OCI-LY7 (cell line): ENCODE measurements at regions not wholly inside any gene's neighbourhood (a gene's known extent, or its start where the extent isn't known, plus 50 kb on each side); places are given as distances from the start of the nearest gene placed in this dataset.

Experiments
- BruUV-seq: library from RNA; stranded (reverse); fragments of 400-500 nt; replicated peaks from 2 replicates; lab custom pipeline; 2021; lab: Mats Ljungman, UMichigan
- CTCF ChIA-PET: fragments of 300-600 bp; sonication (Branson Sonifier 250); formaldehyde crosslinking; loops from one replicate; lab custom pipeline; 2022; ENCODE audit warnings: antibody characterized with exemption; ENCODE audit not compliant: unreplicated experiment; lab: Charles Lee
- POLR2A ChIA-PET: fragments of 300-600 bp; sonication (Branson Sonifier 250); formaldehyde crosslinking; loops from one replicate; lab custom pipeline; 2022; ENCODE audit warnings: antibody characterized with exemption; lab: Charles Lee
- DNase-seq: peaks from one replicate; pipeline ENCODE4 v3.0.0-alpha.2; 2015; ENCODE audit warnings: low spot score
- H2AFZ ChIP-seq: fragments of 200-600 bp; sonication (generic), shearing (Covaris generic); 2 replicates; pipeline ENCODE4 v1.6.1; 2014; ENCODE audit warnings: mild to moderate bottlenecking, antibody characterized with exemption, low read length, moderate library complexity
- H3K27ac ChIP-seq: fragments of 200-600 bp; sonication (generic); 2 replicates; pipeline ENCODE4 v1.5.1; 2014; ENCODE audit warnings: mixed run types, low read depth, mild to moderate bottlenecking, moderate library complexity, low read length, inconsistent platforms; ENCODE audit not compliant: poor library complexity, severe bottlenecking
- H3K36me3 ChIP-seq: fragments of 200-600 bp; sonication (generic); 2 replicates; pipeline ENCODE4 v1.6.1; 2014; ENCODE audit warnings: mild to moderate bottlenecking, antibody characterized with exemption, low read length, moderate library complexity, mixed read lengths; ENCODE audit not compliant: insufficient read depth
- H3K4me1 ChIP-seq: fragments of 200-600 bp; sonication (generic); 2 replicates; pipeline ENCODE4 v1.5.1; 2014; ENCODE audit warnings: mild to moderate bottlenecking, low read length; ENCODE audit not compliant: insufficient read depth, poor library complexity, severe bottlenecking
- H3K4me2 ChIP-seq: fragments of 200-600 bp; sonication (generic); 2 replicates; pipeline ENCODE4 v1.6.1; 2014; ENCODE audit warnings: mild to moderate bottlenecking, low read length
- H3K4me3 ChIP-seq: fragments of 200-600 bp; sonication (generic); 2 replicates; pipeline ENCODE4 v1.5.1; 2014; ENCODE audit warnings: mild to moderate bottlenecking, low read depth, low read length; ENCODE audit not compliant: poor library complexity, severe bottlenecking
- H3K79me2 ChIP-seq: fragments of 200-600 bp; sonication (generic); 2 replicates; pipeline ENCODE4 v1.6.1; 2016; ENCODE audit warnings: low read depth, mild to moderate bottlenecking, low read length, moderate library complexity, mixed read lengths; ENCODE audit not compliant: insufficient read depth
- H3K9me2 ChIP-seq: fragments of 200-600 bp; sonication (generic); 2 replicates; pipeline ENCODE4 v1.6.1; 2016; ENCODE audit warnings: mild to moderate bottlenecking, low read length, mixed read lengths; ENCODE audit not compliant: insufficient read depth
- H3K9me3 ChIP-seq: fragments of 200-600 bp; sonication (generic); 2 replicates; pipeline ENCODE4 v1.6.1; 2014; ENCODE audit warnings: mild to moderate bottlenecking, mixed run types, low read length, mixed read lengths
- H4K20me1 ChIP-seq: fragments of 200-600 bp; sonication (generic); 2 replicates; pipeline ENCODE4 v1.6.1; 2014; ENCODE audit warnings: mild to moderate bottlenecking, antibody characterized with exemption, low read length, moderate library complexity, mixed read lengths; ENCODE audit not compliant: insufficient read depth
- CTCF ChIP-seq: fragments of 200-600 bp; sonication (generic); conservative IDR thresholded peaks from 2 replicates; pipeline ENCODE4 v1.5.1; 2014; ENCODE audit warnings: mild to moderate bottlenecking, antibody characterized with exemption, low read length, moderate library complexity, mixed read lengths
- EZH2phosphoT487 ChIP-seq: fragments of 200-600 bp; sonication (generic); IDR thresholded peaks from 2 replicates; pipeline ENCODE4 v1.6.1; 2018; ENCODE audit warnings: low read depth, borderline replicate concordance, mild to moderate bottlenecking, mixed run types, antibody characterized with exemption, low read length, moderate library complexity, mixed read lengths
- intact Hi-C: fragments of 100-400 bp; cut with micrococcal nuclease; formaldehyde crosslinking; loops from one replicate; pipeline ENCODE4 v1.10.0; 2022; ENCODE audit not compliant: unreplicated experiment

DNA sequence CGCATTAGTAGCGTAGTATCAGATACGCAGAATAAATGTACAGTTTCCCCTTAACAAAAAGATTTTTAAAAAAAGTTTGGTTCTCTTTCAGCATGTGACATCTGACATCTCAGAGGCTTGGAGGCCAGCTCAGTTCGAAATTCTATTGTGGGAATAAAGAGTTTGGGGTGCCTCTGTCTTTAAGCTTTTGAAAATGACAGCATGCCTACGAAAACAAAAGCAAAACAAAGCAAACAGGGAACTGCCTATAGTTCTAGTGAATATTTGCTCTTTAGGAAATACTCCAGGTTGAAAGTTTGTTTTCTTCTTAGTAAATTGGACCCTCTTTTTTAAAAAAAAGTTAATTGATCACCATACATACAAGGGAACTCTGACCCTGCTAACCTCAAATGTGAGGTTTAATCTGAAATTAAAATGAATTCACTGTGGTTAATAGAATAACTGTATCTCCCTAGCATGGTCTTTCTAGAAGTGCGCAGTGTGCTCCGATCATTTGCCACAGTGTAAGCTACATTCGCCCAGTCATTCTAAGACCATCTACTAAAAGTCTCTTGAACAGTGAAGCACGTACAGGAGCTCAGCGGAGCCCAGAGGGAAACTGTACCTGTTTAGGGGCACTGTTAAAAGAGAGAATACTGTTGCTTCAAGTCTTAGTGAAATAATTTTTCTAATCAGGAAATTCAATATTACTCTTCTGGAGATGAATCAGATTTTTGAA, 347.0 kb upstream of the CDH2 start:
- Histone ChIP-seq H3K4me2 (no peak overlapping the region), H2AFZ (no peak overlapping the region), H3K4me3 (no peak overlapping the region), H3K36me3 (no peaks in the 10 kb centered on the region), H3K27ac (no peak overlapping the region), H4K20me1 (no peaks in the 10 kb centered on the region), H3K79me2 (no peaks in the 10 kb centered on the region), H3K9me2 (no peaks in the 10 kb centered on the region), H3K9me3 (no peaks in the 10 kb centered on the region), H3K4me1 (no peaks in the 10 kb centered on the region)
- no TSS peak for BruUV-seq
- intact Hi-C loops, result no loop called here
- no peak for DNase-seq
- ChIA-PET CTCF (interaction anchor here (0.5 kb wide), 1 partner anchor 110 kb away, joined by 3 read pairs; no protein-coding TSS in a partner anchor), POLR2A (no interaction called here)
- no peak for TF ChIP-seq EZH2phosphoT487
- TF ChIP-seq CTCF, result no peak

DNA sequence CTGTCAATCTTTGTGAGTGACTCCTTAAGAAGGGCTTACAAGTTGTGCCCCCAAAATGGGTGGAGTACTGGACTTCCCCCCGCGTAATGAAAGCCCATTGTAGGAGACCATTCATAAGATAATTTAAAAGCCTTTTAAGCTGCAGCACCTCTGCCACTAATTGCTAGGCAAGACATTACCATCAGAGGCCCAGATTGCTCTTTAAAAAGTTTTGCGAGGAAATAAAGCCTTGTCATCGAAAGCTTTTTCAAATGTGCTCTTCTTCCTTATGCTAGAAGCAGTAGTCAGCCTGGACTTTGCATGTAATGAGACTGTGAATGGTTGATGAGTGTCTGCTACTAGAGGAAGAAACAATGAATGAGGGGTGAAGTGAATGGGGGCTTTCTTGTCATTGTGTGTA, 345.3 kb upstream of the CDH2 start:
- no peak overlapping the region for H3K27ac ChIP-seq
- H3K4me3 ChIP-seq, result no peak overlapping the region
- POLR2A ChIA-PET, result interaction anchor here (0.8 kb wide), 1 partner anchor 9 kb away, joined by 3 read pairs; no protein-coding TSS in a partner anchor
- CTCF ChIA-PET, result no interaction called here
- no peaks in the 10 kb centered on the region for H3K36me3 ChIP-seq
- no peak overlapping the region for H2AFZ ChIP-seq
- BruUV-seq, result no TSS peak
- no peaks in the 10 kb centered on the region for H3K4me1 ChIP-seq
- no peaks in the 10 kb centered on the region for H4K20me1 ChIP-seq
- TF ChIP-seq EZH2phosphoT487 (no peak), CTCF (no peak)
- no peak for DNase-seq
- intact Hi-C loops, result no loop called here
- H3K79me2 ChIP-seq, result no peaks in the 10 kb centered on the region
- no peak overlapping the region for H3K4me2 ChIP-seq
- H3K9me2 ChIP-seq, result no peaks in the 10 kb centered on the region
- no peaks in the 10 kb centered on the region for H3K9me3 ChIP-seq

GRCh38 chr18:28519997-28520396, 343.1 kb upstream of the CDH2 start:
- intact Hi-C loops, result no loop called here
- no peaks in the 10 kb centered on the region for H3K9me3 ChIP-seq
- no peak overlapping the region for H2AFZ ChIP-seq
- TF ChIP-seq EZH2phosphoT487 (no peak), CTCF (no peak)
- H3K4me1 ChIP-seq, result no peaks in the 10 kb centered on the region
- no peaks in the 10 kb centered on the region for H3K9me2 ChIP-seq
- no peak overlapping the region for H3K27ac ChIP-seq
- H3K79me2 ChIP-seq, result no peaks in the 10 kb centered on the region
- CTCF ChIA-PET, result no interaction called here
- no peak for DNase-seq
- no peaks in the 10 kb centered on the region for H3K36me3 ChIP-seq
- POLR2A ChIA-PET, result no interaction called here
- no peaks in the 10 kb centered on the region for H4K20me1 ChIP-seq
- no TSS peak for BruUV-seq
- H3K4me3 ChIP-seq, result no peak overlapping the region
- no peak overlapping the region for H3K4me2 ChIP-seq
